OCI-LY7 (cell line): ENCODE measurements at regions not wholly inside any gene's neighbourhood (a gene's known extent, or its start where the extent isn't known, plus 50 kb on each side); places are given as distances from the start of the nearest gene placed in this dataset.

Experiments
- EZH2phosphoT487 ChIP-seq: fragments of 200-600 bp; sonication (generic); IDR thresholded peaks from 2 replicates; pipeline ENCODE4 v1.6.1; 2018; ENCODE audit warnings: low read depth, borderline replicate concordance, mild to moderate bottlenecking, mixed run types, antibody characterized with exemption, low read length, moderate library complexity, mixed read lengths
- TF ChIP-seq, protein P1 (sequence below): fragments of 200-600 bp; sonication (generic); conservative IDR thresholded peaks from 2 replicates; pipeline ENCODE4 v1.5.1; 2014; ENCODE audit warnings: mild to moderate bottlenecking, antibody characterized with exemption, low read length, moderate library complexity, mixed read lengths

DNA sequence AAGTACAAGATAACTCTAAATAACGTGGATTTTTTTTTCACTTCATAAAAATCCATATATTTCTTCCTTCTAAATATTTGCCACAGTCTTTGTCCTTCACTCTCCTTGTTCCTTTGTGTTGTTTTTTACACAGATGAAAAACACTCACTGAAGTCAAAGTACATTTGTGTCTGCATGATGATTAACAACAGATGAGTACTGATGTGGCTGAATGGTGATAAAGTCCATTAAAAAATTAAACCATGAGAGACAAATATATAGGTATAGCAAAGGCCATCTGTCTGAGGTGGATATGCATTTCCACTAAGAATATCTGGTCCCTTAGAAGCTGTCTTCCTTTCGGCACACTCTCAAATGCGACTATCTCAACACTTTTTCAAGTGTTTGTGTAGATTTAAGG lies 317.5 kb upstream of the MCTP2 start:
- TF ChIP-seq, protein P1, sequence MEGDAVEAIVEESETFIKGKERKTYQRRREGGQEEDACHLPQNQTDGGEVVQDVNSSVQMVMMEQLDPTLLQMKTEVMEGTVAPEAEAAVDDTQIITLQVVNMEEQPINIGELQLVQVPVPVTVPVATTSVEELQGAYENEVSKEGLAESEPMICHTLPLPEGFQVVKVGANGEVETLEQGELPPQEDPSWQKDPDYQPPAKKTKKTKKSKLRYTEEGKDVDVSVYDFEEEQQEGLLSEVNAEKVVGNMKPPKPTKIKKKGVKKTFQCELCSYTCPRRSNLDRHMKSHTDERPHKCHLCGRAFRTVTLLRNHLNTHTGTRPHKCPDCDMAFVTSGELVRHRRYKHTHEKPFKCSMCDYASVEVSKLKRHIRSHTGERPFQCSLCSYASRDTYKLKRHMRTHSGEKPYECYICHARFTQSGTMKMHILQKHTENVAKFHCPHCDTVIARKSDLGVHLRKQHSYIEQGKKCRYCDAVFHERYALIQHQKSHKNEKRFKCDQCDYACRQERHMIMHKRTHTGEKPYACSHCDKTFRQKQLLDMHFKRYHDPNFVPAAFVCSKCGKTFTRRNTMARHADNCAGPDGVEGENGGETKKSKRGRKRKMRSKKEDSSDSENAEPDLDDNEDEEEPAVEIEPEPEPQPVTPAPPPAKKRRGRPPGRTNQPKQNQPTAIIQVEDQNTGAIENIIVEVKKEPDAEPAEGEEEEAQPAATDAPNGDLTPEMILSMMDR: no peak
- TF ChIP-seq EZH2phosphoT487: no peak
